ENCODE measurements at regions not wholly inside any gene's neighbourhood (a gene's known extent, or its start where the extent isn't known, plus 50 kb on each side); places are given as distances from the start of the nearest gene placed in this dataset.

- TF ChIP-seq EZH2 (IDR thresholded peaks at IDR 0.05) (no peak), POLR2AphosphoS5 (IDR thresholded peaks at IDR 0.05; ENCODE audit: borderline replicate concordance, low read depth, low read length) (no peak)
Observed at GRCh38 chr3:94887065-94887464, 824.2 kb downstream of the NSUN3 start.

Measured in SK-N-MC (cell line).